RWPE2 (cell line): ENCODE measurements at regions not wholly inside any gene's neighbourhood (a gene's known extent, or its start where the extent isn't known, plus 50 kb on each side); places are given as distances from the start of the nearest gene placed in this dataset.

Experiments
- ATAC-seq: fragments of 200-7000 bp; cut with Tn5 transposase; 3 replicates; pipeline ENCODE4 v1.9.1; 2021; ENCODE audit warnings: low read depth
- DNase-seq: peaks from one replicate; pipeline ENCODE4 v3.0.0-alpha.2; 2020; ENCODE audit warnings: low spot score
- H3K27ac ChIP-seq: fragments of 450-650 bp; 2 replicates; pipeline ENCODE4 v1.5.1; 2017; ENCODE audit warnings: mild to moderate bottlenecking; ENCODE audit not compliant: poor library complexity, severe bottlenecking
- H3K27me3 ChIP-seq: fragments of 250-450 bp; sonication (Bioruptor Pico); 2 replicates; pipeline ENCODE4 v1.5.1; 2021; ENCODE audit warnings: mild to moderate bottlenecking, moderate library complexity; ENCODE audit not compliant: insufficient read depth, poor library complexity, severe bottlenecking
- H3K36me3 ChIP-seq: fragments of 250-450 bp; sonication (Bioruptor Pico); 2 replicates; pipeline ENCODE4 v1.5.1; 2020; ENCODE audit warnings: low read depth, mild to moderate bottlenecking, moderate library complexity
- H3K4me1 ChIP-seq: fragments of 250-450 bp; sonication (Bioruptor Pico); 2 replicates; pipeline ENCODE4 v1.5.1; 2021; ENCODE audit warnings: mild to moderate bottlenecking, moderate library complexity; ENCODE audit not compliant: insufficient read depth, poor library complexity, severe bottlenecking
- H3K4me3 ChIP-seq: fragments of 250-450 bp; sonication (Bioruptor Pico); 2 replicates; pipeline ENCODE4 v1.5.1; 2021; ENCODE audit warnings: mild to moderate bottlenecking, moderate library complexity; ENCODE audit not compliant: severe bottlenecking
- H3K9me3 ChIP-seq: fragments of 250-450 bp; sonication (Bioruptor Pico); 2 replicates; pipeline ENCODE4 v1.5.1; 2021; ENCODE audit warnings: mild to moderate bottlenecking, moderate library complexity; ENCODE audit not compliant: severe bottlenecking
- TF ChIP-seq, protein P1 (sequence below): fragments of 450-650 bp; IDR thresholded peaks from one replicate; pipeline ENCODE4 v1.5.1; 2017; ENCODE audit warnings: mild to moderate bottlenecking, moderate library complexity; ENCODE audit not compliant: poor library complexity, severe bottlenecking

DNA sequence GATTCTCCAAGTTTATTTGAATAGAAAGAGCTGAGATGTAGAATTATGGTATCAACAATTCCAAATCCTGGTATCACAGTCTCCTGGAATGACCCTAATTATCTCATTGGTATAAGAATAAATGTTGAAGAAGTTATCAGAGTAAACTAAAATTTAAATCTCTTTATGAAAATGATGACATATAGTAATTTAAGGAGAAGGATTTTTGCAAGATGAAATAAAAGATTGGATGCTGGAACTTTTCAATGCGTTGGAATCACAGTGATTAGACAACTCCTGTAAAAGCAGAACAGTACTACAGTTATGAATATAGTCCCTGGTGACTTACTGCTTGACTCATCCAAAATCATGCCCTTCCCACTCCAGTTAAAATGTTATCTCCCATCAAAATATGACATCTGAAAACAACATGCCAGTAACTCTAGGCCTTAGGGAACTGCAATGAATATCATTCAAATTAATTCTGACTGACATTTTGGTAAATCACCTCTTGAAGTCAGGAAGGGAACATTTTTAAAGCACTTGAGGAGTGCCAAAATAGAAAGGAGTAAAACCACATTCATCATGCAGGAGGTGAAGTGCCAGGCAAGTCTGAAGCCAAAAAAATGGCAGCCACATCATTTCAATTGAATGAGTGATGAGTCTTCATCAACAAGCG lies 197.8 kb upstream of the PRKD1 start:
- ATAC-seq (no peak), DNase-seq (no peak)
- no peaks in the 10 kb centered on the region for H3K9me3 ChIP-seq
- TF ChIP-seq, protein P1, sequence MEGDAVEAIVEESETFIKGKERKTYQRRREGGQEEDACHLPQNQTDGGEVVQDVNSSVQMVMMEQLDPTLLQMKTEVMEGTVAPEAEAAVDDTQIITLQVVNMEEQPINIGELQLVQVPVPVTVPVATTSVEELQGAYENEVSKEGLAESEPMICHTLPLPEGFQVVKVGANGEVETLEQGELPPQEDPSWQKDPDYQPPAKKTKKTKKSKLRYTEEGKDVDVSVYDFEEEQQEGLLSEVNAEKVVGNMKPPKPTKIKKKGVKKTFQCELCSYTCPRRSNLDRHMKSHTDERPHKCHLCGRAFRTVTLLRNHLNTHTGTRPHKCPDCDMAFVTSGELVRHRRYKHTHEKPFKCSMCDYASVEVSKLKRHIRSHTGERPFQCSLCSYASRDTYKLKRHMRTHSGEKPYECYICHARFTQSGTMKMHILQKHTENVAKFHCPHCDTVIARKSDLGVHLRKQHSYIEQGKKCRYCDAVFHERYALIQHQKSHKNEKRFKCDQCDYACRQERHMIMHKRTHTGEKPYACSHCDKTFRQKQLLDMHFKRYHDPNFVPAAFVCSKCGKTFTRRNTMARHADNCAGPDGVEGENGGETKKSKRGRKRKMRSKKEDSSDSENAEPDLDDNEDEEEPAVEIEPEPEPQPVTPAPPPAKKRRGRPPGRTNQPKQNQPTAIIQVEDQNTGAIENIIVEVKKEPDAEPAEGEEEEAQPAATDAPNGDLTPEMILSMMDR: no peak
- H3K4me1 ChIP-seq: no peaks in the 10 kb centered on the region
- peaks cover 7% of the 10 kb centered on the region for H3K27me3 ChIP-seq
- H3K4me3 ChIP-seq: no peak overlapping the region
- no peak overlapping the region for H3K27ac ChIP-seq
- no peaks in the 10 kb centered on the region for H3K36me3 ChIP-seq

DNA sequence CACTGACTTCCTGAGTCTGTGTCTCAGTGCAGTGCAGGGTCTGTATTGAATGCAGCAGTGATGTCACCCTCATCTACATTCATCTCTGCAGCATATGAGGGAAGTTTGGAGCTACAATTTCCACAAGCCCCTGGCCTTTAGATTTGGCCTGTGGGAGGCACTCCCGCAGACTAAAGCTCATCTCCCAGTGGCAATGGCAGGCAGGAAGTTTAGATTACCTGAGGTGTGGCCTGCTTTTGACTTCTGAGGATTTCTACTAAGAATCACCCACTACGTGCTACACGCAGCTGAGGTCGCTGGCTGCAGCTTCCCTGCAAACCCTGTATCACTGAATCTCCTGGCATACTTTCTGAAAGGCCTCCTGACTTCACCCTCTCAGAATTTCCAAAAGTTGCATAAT lies 202.2 kb upstream of the PRKD1 start:
- Histone ChIP-seq H3K27ac (no peak overlapping the region), H3K4me3 (no peak overlapping the region), H3K4me1 (no peaks in the 10 kb centered on the region), H3K27me3 (no peaks in the 10 kb centered on the region), H3K9me3 (no peaks in the 10 kb centered on the region), H3K36me3 (no peaks in the 10 kb centered on the region)
- no peak for ATAC-seq
- TF ChIP-seq, protein P1: no peak
- DNase-seq: no peak

DNA sequence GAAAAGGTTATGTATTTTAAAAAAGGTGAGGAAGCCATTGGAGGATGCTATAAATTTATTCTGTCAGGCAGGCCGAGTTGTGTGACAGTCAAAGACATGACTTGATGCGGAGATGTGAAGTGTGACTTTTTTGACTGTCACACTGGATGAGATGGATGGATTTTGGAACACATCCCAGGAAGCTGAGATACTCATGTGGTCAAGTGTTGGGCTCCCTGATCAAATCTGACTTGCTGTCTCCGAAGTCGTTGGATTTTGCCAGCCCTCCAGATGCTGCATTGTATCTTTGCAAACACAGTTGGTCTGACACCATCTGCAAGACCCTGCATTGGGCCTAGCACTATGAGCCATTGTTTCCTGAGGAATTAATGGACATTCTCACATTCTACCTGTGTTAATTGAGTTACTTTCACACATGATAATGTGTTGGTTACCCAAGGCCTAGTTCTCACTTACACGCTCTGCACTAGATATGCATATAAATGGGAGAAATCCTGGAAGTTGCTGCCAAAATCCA lies 204.0 kb upstream of the PRKD1 start:
- ATAC-seq (no peak), DNase-seq (no peak)
- no peak overlapping the region for H3K27ac ChIP-seq
- no peaks in the 10 kb centered on the region for H3K9me3 ChIP-seq
- H3K27me3 ChIP-seq: no peaks in the 10 kb centered on the region
- no peaks in the 10 kb centered on the region for H3K36me3 ChIP-seq
- H3K4me3 ChIP-seq: no peak overlapping the region
- no peaks in the 10 kb centered on the region for H3K4me1 ChIP-seq
- TF ChIP-seq, protein P1: no peak

DNA sequence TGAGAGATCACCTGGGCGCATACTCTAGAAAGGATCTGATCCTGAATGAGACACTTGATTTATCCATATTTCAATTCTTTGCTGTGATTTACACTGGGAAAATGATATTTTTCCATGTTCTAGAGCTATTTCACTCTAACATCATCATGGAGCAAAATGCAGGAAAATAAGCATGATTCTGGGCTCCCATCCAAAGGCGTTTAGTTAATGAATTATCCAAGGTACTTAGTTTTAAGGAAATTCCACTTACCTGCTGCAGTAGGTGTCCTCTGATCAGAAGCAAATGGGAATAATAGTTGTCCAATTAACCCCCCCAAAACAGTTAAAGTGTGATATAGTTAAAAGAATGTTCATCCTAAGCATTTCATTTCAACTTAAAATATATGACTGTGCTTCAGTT lies 204.5 kb upstream of the PRKD1 start:
- no peak for ATAC-seq
- TF ChIP-seq, protein P1: no peak
- no peaks in the 10 kb centered on the region for H3K27me3 ChIP-seq
- no peaks in the 10 kb centered on the region for H3K9me3 ChIP-seq
- H3K4me1 ChIP-seq: no peaks in the 10 kb centered on the region
- DNase-seq: no peak
- H3K27ac ChIP-seq: no peak overlapping the region
- H3K36me3 ChIP-seq: no peaks in the 10 kb centered on the region
- H3K4me3 ChIP-seq: no peak overlapping the region

DNA sequence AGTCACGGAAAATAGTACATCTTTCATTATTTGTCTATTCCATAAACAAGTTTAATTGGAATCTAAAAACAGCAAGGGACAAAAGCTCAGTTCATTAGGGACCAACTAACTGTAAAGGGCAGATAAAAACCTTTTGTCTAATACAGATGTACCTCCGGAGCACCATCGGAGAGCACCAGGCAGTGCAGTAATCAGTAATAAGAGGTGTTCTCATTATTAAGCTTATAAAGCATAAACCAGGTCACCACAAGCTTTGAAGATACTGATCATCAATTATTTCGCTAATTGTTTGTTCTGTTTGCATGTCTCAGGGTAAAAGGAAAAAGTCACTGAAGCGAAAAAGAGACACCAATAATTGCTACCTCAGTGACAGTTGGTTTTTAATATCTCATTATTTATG lies 207.3 kb upstream of the PRKD1 start:
- H3K4me3 ChIP-seq: no peak overlapping the region
- H3K4me1 ChIP-seq: no peaks in the 10 kb centered on the region
- H3K27ac ChIP-seq: no peak overlapping the region
- TF ChIP-seq, protein P1: no peak
- ATAC-seq (no peak), DNase-seq (no peak)
- H3K9me3 ChIP-seq: no peaks in the 10 kb centered on the region
- no peaks in the 10 kb centered on the region for H3K27me3 ChIP-seq
- H3K36me3 ChIP-seq: no peaks in the 10 kb centered on the region
